ENCODE measurements at regions not wholly inside any gene's neighbourhood (a gene's known extent, or its start where the extent isn't known, plus 50 kb on each side); places are given as distances from the start of the nearest gene placed in this dataset.
"Not testable (repeated sequence)": the region's sequence is repeated elsewhere in the genome, so short reads cannot be mapped to it uniquely, and the experiment has no call there.

- DNase-seq = no peak
Measured at GRCh38 chrX:117458243-117458968, 658.2 kb downstream of the KLHL13 start.

GRCh38 chrX:117455787-117456186 is 660.8 kb downstream of the KLHL13 start:
- no peak for DNase-seq

GRCh38 chrX:117429501-117429900 is 687.1 kb downstream of the KLHL13 start:
- DNase-seq = no peak

GRCh38 chrX:117407449-117408150 is 709.0 kb downstream of the KLHL13 start:
- DNase-seq = no peak

- no peak for DNase-seq
Measured at GRCh38 chrX:117400839-117401238, 715.8 kb downstream of the KLHL13 start.

GRCh38 chrX:117400005-117400404 is 716.6 kb downstream of the KLHL13 start:
- DNase-seq = no peak

GRCh38 chrX:117397844-117398243 is 718.8 kb downstream of the KLHL13 start:
- DNase-seq = no peak

- not testable (repeated sequence) for DNase-seq
Measured at GRCh38 chrX:117394506-117395070, 722.0 kb downstream of the KLHL13 start.

GRCh38 chrX:117392360-117392759 is 724.2 kb downstream of the KLHL13 start:
- not testable (repeated sequence) for DNase-seq

GRCh38 chrX:117376460-117376859 is 740.1 kb downstream of the KLHL13 start:
- no peak for DNase-seq

GRCh38 chrX:117335209-117335608 is 781.4 kb downstream of the KLHL13 start:
- DNase-seq = no peak

- no peak for DNase-seq
Measured at GRCh38 chrX:117327373-117327772, 789.2 kb downstream of the KLHL13 start.

- DNase-seq = no peak
Measured at GRCh38 chrX:117325706-117326105, 790.9 kb downstream of the KLHL13 start.

- no peak for DNase-seq
Measured at GRCh38 chrX:117305168-117305766, 811.3 kb downstream of the KLHL13 start.

- no peak for DNase-seq
Measured at GRCh38 chrX:117301086-117301485, 815.5 kb downstream of the KLHL13 start.

- DNase-seq = no peak
Measured at GRCh38 chrX:117291760-117292159, 824.9 kb downstream of the KLHL13 start.

GRCh38 chrX:117274965-117275364 is 812.2 kb upstream of the CT83 start:
- DNase-seq = no peak
